Common myeloid progenitor, CD34-positive (primary cell): ENCODE measurements at regions not wholly inside any gene's neighbourhood (a gene's known extent, or its start where the extent isn't known, plus 50 kb on each side); places are given as distances from the start of the nearest gene placed in this dataset.

ENCODE experiments used
- CTCF ChIA-PET: fragments of 350-600 bp; sonication (Branson Sonifier 250); formaldehyde crosslinking; loops from one replicate; lab custom pipeline; 2021; ENCODE audit warnings: antibody characterized with exemption; lab: Charles Lee
- POLR2A ChIA-PET: fragments of 350-600 bp; sonication (Branson Sonifier 250); formaldehyde crosslinking; loops from one replicate; lab custom pipeline; 2021; ENCODE audit warnings: antibody characterized with exemption; lab: Charles Lee
- DNase-seq, 3 donors: peaks; one replicate each; pipeline versions ENCODE4 v3.0.0 to v3.0.0-alpha.2; 2013
- H3K27ac ChIP-seq, 2 experiments: 1 replicate in 1 of 2; 2 replicates in 1 of 2; pipeline ENCODE4 v1.7.0; 2013; ENCODE audit warnings: inconsistent platforms in 2 of 2, low read length in 2 of 2, mild to moderate bottlenecking in 2 of 2, low read depth in 1 of 2, moderate library complexity in 1 of 2; ENCODE audit not compliant: severe bottlenecking in 2 of 2, insufficient read depth in 1 of 2, poor library complexity in 1 of 2
- H3K27me3 ChIP-seq, 5 experiments: replicated peaks in 2 of 5; 1 replicate in 3 of 5; 2 replicates in 2 of 5; pipeline versions ENCODE4 v1.6.1 to v1.7.0; 2013; ENCODE audit warnings: low read length in 4 of 5, mild to moderate bottlenecking in 2 of 5, moderate library complexity in 2 of 5, inconsistent platforms in 1 of 5; ENCODE audit not compliant: insufficient read depth in 5 of 5, control insufficient read depth in 4 of 5
- H3K36me3 ChIP-seq, 4 experiments: 1 replicate in 2 of 4; 2 replicates in 2 of 4; pipeline versions ENCODE4 v1.6.1 to v1.7.0; 2013; ENCODE audit warnings: low read length in 3 of 4, control low read depth in 1 of 4, mild to moderate bottlenecking in 1 of 4; ENCODE audit not compliant: control insufficient read depth in 4 of 4, insufficient read depth in 4 of 4
- H3K4me1 ChIP-seq, 4 experiments: 1 replicate in 3 of 4; 2 replicates in 1 of 4; pipeline versions ENCODE4 v1.6.1 to v1.7.1; 2013; ENCODE audit warnings: low read length in 3 of 4, mild to moderate bottlenecking in 3 of 4, control low read depth in 1 of 4, inconsistent platforms in 1 of 4, moderate library complexity in 1 of 4; ENCODE audit not compliant: control insufficient read depth in 4 of 4, insufficient read depth in 4 of 4; ENCODE audit errors: control extremely low read depth in 1 of 4
- H3K4me3 ChIP-seq, 7 experiments: 1 replicate in 4 of 7; 2 replicates in 3 of 7; pipeline versions ENCODE4 v1.5.1 to v1.7.0; 2013; ENCODE audit warnings: mild to moderate bottlenecking in 7 of 7, low read length in 6 of 7, moderate library complexity in 6 of 7, inconsistent platforms in 2 of 7, low read depth in 2 of 7, control low read depth in 1 of 7; ENCODE audit not compliant: insufficient read depth in 4 of 7, control insufficient read depth in 1 of 7; ENCODE audit errors: extremely low read depth in 1 of 7
- H3K9me3 ChIP-seq, 5 experiments: 1 replicate in 4 of 5; 2 replicates in 1 of 5; pipeline versions ENCODE4 v1.6.1 to v1.7.1; 2013; ENCODE audit warnings: low read length in 4 of 5, mild to moderate bottlenecking in 2 of 5, inconsistent platforms in 1 of 5, low read depth in 1 of 5, moderate library complexity in 1 of 5; ENCODE audit not compliant: control insufficient read depth in 4 of 5, insufficient read depth in 2 of 5; ENCODE audit errors: control extremely low read depth in 1 of 5
- WGBS: methylation state at CpG from one replicate; pipeline ENCODE4 v1.1.5; 2013; ENCODE audit not compliant: insufficient coverage; 5-methylcytosine and 5-hydroxymethylcytosine counted together

DNA sequence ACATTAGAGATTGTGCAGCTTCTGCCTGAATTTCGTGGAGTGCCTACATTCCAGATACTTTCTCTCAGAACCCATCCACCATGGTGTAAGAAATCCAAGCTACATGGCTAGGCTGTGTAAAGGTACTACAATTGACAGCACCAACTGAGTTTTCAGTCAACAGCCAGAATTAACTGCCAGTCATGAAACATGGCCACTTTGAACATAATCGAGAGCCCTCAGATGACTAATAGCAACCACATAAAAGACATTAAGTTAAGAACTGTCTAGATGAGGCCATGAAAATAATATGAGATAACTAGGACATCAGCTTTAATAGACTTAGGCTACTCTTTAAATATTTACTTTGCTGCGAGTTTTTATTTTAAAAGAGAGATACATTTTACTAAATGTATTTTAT lies 1106.8 kb upstream of the LRRTM3 start:
- WGBS = 100% methylated on average over 1 of the region's 3 CpGs
- POLR2A ChIA-PET = no interaction called here
- CTCF ChIA-PET = no interaction called here
- no peak overlapping the region for H3K4me3 ChIP-seq
- no peaks in the 10 kb centered on the region for H3K36me3 ChIP-seq
- H3K27ac ChIP-seq = no peak overlapping the region
- H3K27me3 ChIP-seq = no peaks in the 10 kb centered on the region
- peaks cover 0 to 6% (median 0%) of the 10 kb centered on the region in 5 experiments for H3K9me3 ChIP-seq
- no peaks in the 10 kb centered on the region for H3K4me1 ChIP-seq
- no peak for DNase-seq

DNA sequence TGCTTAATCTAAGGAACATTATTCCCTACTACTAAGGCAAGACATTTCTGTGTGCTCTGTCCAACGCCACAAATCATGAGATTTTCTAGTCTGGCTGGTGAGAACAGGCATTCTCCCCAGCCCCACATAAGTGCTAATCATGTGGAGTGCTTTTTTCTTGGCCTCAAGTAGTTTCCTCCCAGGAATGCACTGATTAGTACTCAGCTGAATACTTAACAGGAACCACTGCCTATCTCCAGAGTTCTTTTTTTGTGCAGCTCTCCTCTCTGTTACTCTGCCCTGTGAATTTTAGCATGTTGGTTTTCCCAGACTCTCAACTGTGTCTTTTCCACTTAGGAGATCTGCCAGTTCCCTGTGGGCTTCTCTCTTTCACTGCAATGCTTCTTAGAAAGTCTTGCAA lies 1098.5 kb upstream of the LRRTM3 start:
- no peak overlapping the region for H3K4me3 ChIP-seq
- no peaks in the 10 kb centered on the region for H3K36me3 ChIP-seq
- WGBS = 80% methylated on average over 1 of the region's 1 CpG
- CTCF ChIA-PET = no interaction called here
- no peaks in the 10 kb centered on the region for H3K27me3 ChIP-seq
- POLR2A ChIA-PET = no interaction called here
- peaks cover 0 to 6% (median 2%) of the 10 kb centered on the region in 4 experiments for H3K4me1 ChIP-seq
- no peak overlapping the region for H3K27ac ChIP-seq
- DNase-seq = no peak
- peaks cover 0 to 6% (median 0%) of the 10 kb centered on the region in 5 experiments for H3K9me3 ChIP-seq

DNA sequence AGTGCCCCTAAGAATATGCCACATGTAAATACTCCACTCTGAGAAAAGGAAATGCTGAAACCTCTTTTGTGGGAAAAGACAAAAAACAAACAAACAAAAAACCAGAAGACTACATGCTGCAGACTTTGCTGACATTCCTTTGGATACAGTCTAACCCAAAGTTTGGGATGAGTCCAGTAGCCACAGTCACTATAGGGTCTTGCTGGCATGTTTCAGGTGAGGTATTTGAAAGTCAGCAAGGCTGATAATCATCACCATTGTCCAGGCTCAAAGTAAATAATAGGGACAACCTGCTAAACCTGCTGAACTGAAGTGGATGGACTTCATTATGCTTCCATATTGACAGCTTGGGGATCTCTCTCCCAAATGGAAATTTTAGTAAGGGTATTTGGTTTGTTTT lies 1087.0 kb upstream of the LRRTM3 start:
- no peaks in the 10 kb centered on the region for H3K27me3 ChIP-seq
- no peaks in the 10 kb centered on the region for H3K9me3 ChIP-seq
- H3K36me3 ChIP-seq = no peaks in the 10 kb centered on the region
- CTCF ChIA-PET = interaction anchor here (0.6 kb wide), 1 partner anchor 1426 kb away, joined by 3 read pairs; no protein-coding TSS in a partner anchor
- POLR2A ChIA-PET = no interaction called here
- H3K4me1 ChIP-seq = no peaks in the 10 kb centered on the region
- no peak overlapping the region for H3K4me3 ChIP-seq
- DNase-seq = no peak
- H3K27ac ChIP-seq = no peak overlapping the region

DNA sequence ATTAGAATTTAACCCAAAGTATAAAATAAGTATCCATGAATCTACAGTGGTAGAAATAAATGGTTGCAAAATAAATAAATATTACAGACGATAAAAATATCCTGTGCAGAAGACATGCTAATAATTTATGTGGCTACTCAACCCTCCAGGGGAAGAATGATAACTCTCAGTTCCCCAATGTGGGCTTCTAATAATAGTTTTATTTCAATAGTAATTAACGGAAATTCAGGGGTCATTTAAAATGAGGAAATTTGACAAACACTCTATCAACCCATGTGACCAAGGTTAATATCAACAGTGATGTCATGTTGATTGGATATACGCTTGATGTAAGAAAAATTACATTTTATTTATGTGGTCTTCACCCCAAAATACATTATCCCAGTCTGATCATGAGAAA lies 1082.6 kb upstream of the LRRTM3 start:
- no peaks in the 10 kb centered on the region for H3K4me1 ChIP-seq
- ChIA-PET CTCF (no interaction called here), POLR2A (no interaction called here)
- DNase-seq = no peak
- H3K36me3 ChIP-seq = no peaks in the 10 kb centered on the region
- no peak overlapping the region for H3K27ac ChIP-seq
- no peaks in the 10 kb centered on the region for H3K9me3 ChIP-seq
- H3K27me3 ChIP-seq = no peaks in the 10 kb centered on the region
- no CpG with 5 or more reads among the region's 3 CpGs for WGBS
- H3K4me3 ChIP-seq = no peak overlapping the region

DNA sequence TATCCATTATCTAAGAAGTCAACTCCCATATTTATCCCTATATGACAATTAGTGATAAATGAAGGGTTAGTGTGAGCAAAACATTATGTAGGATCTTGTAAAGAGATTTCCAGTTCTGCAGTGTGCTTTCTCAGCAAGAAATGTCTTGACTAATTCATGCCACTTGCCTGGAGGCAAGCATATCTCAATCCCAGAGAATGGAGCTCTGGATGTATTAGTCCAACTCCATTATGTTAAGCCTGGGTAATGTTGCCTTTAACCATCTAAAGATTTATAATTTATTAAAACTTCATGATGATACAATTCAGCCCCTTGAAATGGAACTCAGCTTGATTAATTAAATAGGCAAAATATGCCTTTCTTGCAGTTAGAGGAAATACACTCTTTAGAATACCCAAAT lies 1079.9 kb upstream of the LRRTM3 start:
- no peak for DNase-seq
- Histone ChIP-seq H3K27me3 (no peaks in the 10 kb centered on the region), H3K27ac (no peak overlapping the region), H3K4me3 (no peak overlapping the region), H3K4me1 (no peaks in the 10 kb centered on the region), H3K36me3 (no peaks in the 10 kb centered on the region), H3K9me3 (no peaks in the 10 kb centered on the region)
- ChIA-PET POLR2A (no interaction called here), CTCF (interaction anchor here (0.6 kb wide), 1 partner anchor 39 kb away, joined by 3 read pairs; no protein-coding TSS in a partner anchor)

DNA sequence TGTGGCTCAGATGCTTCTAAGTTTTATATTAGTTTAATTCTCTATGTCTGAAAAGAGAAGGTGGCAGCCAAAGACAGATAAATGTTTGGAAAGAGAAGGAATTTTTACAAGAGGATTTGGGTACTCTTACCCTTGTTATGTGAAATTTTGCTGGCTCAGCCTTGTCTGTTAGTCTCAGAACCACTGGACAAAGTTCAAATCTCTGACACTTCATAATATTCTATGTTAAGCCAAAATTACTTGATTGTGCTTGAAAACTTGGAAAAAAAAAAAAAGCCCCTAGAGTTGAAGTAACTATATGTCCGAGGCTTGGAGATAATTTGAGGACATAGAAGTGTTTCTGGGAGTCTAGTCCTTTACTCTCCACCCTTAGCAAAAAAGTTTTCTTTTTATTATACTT lies 1079.3 kb upstream of the LRRTM3 start:
- H3K27me3 ChIP-seq = no peaks in the 10 kb centered on the region
- no peak overlapping the region for H3K4me3 ChIP-seq
- no peak for DNase-seq
- no peaks in the 10 kb centered on the region for H3K4me1 ChIP-seq
- no CpG with 5 or more reads among the region's 1 CpG for WGBS
- ChIA-PET POLR2A (no interaction called here), CTCF (interaction anchor here (0.6 kb wide), 1 partner anchor 38 kb away, joined by 3 read pairs; no protein-coding TSS in a partner anchor)
- H3K9me3 ChIP-seq = no peaks in the 10 kb centered on the region
- H3K27ac ChIP-seq = no peak overlapping the region
- no peaks in the 10 kb centered on the region for H3K36me3 ChIP-seq

DNA sequence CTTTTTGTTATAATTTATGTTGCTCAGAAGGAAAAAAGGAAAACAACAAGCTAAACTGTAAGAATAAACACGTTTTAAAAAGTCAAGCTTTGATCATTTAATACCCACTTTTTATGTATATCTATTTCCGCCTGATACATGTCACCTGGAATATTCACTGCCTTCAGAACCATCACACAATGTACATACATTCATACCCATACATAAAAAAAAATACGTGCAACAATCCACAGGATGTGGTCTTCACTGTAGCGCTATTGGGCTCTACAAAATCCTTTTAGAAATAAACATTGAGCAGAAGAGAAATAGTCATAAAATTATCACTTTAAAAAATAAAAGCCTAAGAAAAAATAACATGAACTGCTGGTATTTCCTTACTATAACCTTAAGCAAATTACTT lies 1078.9 kb upstream of the LRRTM3 start:
- DNase-seq = no peak
- Histone ChIP-seq H3K4me1 (no peaks in the 10 kb centered on the region), H3K4me3 (no peak overlapping the region), H3K9me3 (no peaks in the 10 kb centered on the region), H3K27me3 (no peaks in the 10 kb centered on the region), H3K27ac (no peak overlapping the region), H3K36me3 (no peaks in the 10 kb centered on the region)
- WGBS = 100% methylated on average over 1 of the region's 4 CpGs
- CTCF ChIA-PET = no interaction called here
- POLR2A ChIA-PET = no interaction called here
